ENCODE measurements at regions not wholly inside any gene's neighbourhood (a gene's known extent, or its start where the extent isn't known, plus 50 kb on each side); places are given as distances from the start of the nearest gene placed in this dataset.
A peak's percentile ranks its signal among the peaks of the same experiment; 100 is the strongest.

DNA sequence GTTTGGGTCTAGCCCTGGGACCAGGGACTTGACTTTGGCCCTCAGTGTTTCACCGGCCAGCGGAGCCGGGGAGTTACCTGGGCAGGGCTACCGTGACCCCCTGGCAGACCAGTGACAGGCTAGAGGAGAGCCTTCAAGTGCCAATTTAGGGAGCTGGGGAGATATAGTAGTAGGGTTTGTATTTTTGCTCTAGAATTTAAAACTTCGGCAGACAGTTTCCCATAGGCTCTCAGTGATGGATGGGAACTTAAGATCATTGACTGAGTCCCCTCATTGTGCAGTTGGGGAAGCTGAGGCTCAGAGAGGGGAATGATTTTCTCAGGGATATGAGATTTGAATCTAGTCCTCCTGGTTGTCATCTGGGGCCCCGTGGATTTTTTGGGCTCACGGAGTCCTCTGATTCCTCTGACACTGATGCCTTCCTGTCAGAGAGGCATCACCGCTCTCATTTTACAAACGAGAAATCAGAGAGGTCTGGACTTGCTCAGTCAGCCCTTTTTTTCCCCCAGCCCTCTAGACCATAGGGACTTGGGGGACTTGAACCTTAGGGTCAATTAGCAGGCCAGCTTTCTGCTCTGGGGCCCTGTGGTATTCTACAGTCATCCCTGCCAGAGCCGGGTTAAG lies 58.3 kb upstream of the ACOT11 start:
- Histone ChIP-seq H3K4me3 (ENCODE audit: low read depth in 1 of 3, low read length in 3 of 3) (no peak overlapping the region), H3K9ac (ENCODE audit: low read depth in 1 of 2, low read length in 2 of 2) (no peak overlapping the region), H3K9me3 (ENCODE audit: control insufficient read depth in 4 of 4, low read length in 3 of 4) (no peaks in the 10 kb centered on the region), H3K4me1 (ENCODE audit: control insufficient read depth in 4 of 4, insufficient read depth in 4 of 4, low read length in 3 of 4) (peaks cover 12 to 45% (median 39%) of the 10 kb centered on the region in 4 donors), H3K27me3 (ENCODE audit: control insufficient read depth in 4 of 4, insufficient read depth in 4 of 4, low read length in 3 of 4) (no peaks in the 10 kb centered on the region), H3K27ac (ENCODE audit: low read depth in 1 of 2, low read length in 2 of 2) (peak overlapping the region; percentile 88 to 97), H3K36me3 (ENCODE audit: control insufficient read depth in 4 of 4, insufficient read depth in 3 of 4, low read depth in 1 of 4, low read length in 3 of 4) (no peaks in the 10 kb centered on the region)
- WGBS = 21% methylated on average over 10 of the region's 10 CpGs
- no peak for TF ChIP-seq RXRA (IDR thresholded peaks at IDR 0.05)
- no peak for TF ChIP-seq YY1 (IDR thresholded peaks at IDR 0.05)
- TF ChIP-seq, protein P1, sequence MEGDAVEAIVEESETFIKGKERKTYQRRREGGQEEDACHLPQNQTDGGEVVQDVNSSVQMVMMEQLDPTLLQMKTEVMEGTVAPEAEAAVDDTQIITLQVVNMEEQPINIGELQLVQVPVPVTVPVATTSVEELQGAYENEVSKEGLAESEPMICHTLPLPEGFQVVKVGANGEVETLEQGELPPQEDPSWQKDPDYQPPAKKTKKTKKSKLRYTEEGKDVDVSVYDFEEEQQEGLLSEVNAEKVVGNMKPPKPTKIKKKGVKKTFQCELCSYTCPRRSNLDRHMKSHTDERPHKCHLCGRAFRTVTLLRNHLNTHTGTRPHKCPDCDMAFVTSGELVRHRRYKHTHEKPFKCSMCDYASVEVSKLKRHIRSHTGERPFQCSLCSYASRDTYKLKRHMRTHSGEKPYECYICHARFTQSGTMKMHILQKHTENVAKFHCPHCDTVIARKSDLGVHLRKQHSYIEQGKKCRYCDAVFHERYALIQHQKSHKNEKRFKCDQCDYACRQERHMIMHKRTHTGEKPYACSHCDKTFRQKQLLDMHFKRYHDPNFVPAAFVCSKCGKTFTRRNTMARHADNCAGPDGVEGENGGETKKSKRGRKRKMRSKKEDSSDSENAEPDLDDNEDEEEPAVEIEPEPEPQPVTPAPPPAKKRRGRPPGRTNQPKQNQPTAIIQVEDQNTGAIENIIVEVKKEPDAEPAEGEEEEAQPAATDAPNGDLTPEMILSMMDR (IDR thresholded peaks at IDR 0.05; ENCODE audit: low read depth, low read length, missing input control) = no peak
- no peak for TF ChIP-seq SP1 (IDR thresholded peaks at IDR 0.05)
- TF ChIP-seq RAD21 (IDR thresholded peaks at IDR 0.05) = peak in 1 of 2 donors; percentile 2
- no peak for DNase-seq (ENCODE audit: low spot score)

DNA sequence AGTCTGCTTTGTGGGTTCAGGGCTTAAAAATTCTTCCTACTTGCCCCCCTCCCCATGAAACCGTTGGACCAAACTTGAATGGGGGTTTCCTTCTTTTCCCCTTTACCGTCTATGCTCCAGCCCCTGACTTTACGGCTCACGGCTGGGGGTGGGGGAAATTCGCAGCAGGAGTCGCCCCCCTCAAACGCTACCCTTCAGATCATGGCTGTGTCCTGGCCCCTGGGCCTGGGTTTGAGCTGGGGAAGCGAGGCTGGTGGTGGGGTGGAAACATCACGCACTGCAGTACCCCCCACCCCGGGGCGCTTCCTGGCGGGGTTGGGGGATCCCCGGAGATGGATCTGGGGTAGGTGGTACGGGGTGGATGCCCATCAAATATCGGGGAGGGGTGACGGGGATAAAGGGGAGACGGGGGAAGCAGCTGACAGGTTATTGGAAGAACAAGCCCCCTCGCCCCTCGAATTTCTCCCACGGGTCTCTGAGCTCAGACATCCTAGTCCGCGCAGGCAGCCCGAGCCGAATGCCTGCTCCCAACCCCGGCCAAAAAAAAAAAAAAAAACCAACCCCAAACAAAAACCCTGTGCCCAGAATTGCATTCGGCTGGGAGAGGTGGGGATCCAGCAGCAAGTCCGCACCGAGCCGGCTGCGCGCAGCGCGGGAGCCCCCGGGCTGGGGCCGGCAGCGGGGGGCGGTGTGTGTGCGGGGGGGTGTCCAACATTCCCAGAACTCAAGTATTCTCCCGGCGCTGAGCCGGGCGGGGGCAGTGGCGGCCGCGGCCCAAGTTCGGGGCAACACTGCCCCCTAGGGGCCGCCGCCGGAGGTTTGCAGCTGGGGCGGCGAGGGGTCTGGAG lies 59.0 kb upstream of the ACOT11 start:
- TF ChIP-seq, protein P1 (IDR thresholded peaks at IDR 0.05; ENCODE audit: low read depth, low read length, missing input control) = peak; percentile 86
- TF ChIP-seq SP1 (IDR thresholded peaks at IDR 0.05) = no peak
- TF ChIP-seq, protein P2, sequence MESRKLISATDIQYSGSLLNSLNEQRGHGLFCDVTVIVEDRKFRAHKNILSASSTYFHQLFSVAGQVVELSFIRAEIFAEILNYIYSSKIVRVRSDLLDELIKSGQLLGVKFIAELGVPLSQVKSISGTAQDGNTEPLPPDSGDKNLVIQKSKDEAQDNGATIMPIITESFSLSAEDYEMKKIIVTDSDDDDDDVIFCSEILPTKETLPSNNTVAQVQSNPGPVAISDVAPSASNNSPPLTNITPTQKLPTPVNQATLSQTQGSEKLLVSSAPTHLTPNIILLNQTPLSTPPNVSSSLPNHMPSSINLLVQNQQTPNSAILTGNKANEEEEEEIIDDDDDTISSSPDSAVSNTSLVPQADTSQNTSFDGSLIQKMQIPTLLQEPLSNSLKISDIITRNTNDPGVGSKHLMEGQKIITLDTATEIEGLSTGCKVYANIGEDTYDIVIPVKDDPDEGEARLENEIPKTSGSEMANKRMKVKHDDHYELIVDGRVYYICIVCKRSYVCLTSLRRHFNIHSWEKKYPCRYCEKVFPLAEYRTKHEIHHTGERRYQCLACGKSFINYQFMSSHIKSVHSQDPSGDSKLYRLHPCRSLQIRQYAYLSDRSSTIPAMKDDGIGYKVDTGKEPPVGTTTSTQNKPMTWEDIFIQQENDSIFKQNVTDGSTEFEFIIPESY (IDR thresholded peaks at IDR 0.05) = no peak
- peak; percentile 90 to 91 for TF ChIP-seq RAD21 (IDR thresholded peaks at IDR 0.05)
- peak overlapping the region; percentile 88 to 97 for H3K27ac ChIP-seq (ENCODE audit: low read depth in 1 of 2, low read length in 2 of 2)
- peak overlapping the region; percentile 33 to 80 (median 70) for H3K4me3 ChIP-seq (ENCODE audit: low read depth in 1 of 3, low read length in 3 of 3)
- DNase-seq (ENCODE audit: low spot score) = peak; percentile 87
- WGBS = under 1% methylated on average over 51 of the region's 51 CpGs
- no peaks in the 10 kb centered on the region for H3K9me3 ChIP-seq (ENCODE audit: control insufficient read depth in 4 of 4, low read length in 3 of 4)
- H3K27me3 ChIP-seq (ENCODE audit: control insufficient read depth in 4 of 4, insufficient read depth in 4 of 4, low read length in 3 of 4) = no peaks in the 10 kb centered on the region
- peak overlapping the region; percentile 56 to 77 for H3K9ac ChIP-seq (ENCODE audit: low read depth in 1 of 2, low read length in 2 of 2)
- H3K4me1 ChIP-seq (ENCODE audit: control insufficient read depth in 4 of 4, insufficient read depth in 4 of 4, low read length in 3 of 4) = peaks cover 12 to 52% (median 44%) of the 10 kb centered on the region in 4 donors
- no peaks in the 10 kb centered on the region for H3K36me3 ChIP-seq (ENCODE audit: control insufficient read depth in 4 of 4, insufficient read depth in 3 of 4, low read depth in 1 of 4, low read length in 3 of 4)

All from liver (tissue), 8 donors.